Astrocyte (in vitro differentiated cells and primary cell): ENCODE measurements at regions not wholly inside any gene's neighbourhood (a gene's known extent, or its start where the extent isn't known, plus 50 kb on each side); places are given as distances from the start of the nearest gene placed in this dataset.

ENCODE experiments used
- DNase-seq: peaks from one replicate; pipeline ENCODE4 v3.0.0-alpha.2; 2010; ENCODE audit warnings: low read depth
- FAIRE-seq: peaks from 2 replicates; lab custom pipeline; 2011; peaks lifted over from hg19 to GRCh38; lab: Jason Lieb, UNC
- H2AFZ ChIP-seq: 2 replicates; pipeline ENCODE4 v1.6.0; 2012; ENCODE audit warnings: low read depth, low read length, inconsistent platforms
- H3K27ac ChIP-seq: 2 replicates; pipeline ENCODE4 v1.5.1; 2011; ENCODE audit warnings: low read depth, low read length, inconsistent platforms
- H3K27me3 ChIP-seq: 2 replicates; pipeline ENCODE4 v1.6.0; 2011; ENCODE audit warnings: low read length, inconsistent platforms; ENCODE audit not compliant: insufficient read depth
- H3K36me3 ChIP-seq: 2 replicates; pipeline ENCODE4 v1.5.1; 2011; ENCODE audit warnings: low read length, inconsistent platforms; ENCODE audit not compliant: insufficient read depth
- H3K4me1 ChIP-seq: 2 replicates; pipeline ENCODE4 v1.5.1; 2011; ENCODE audit warnings: low read length, inconsistent platforms; ENCODE audit not compliant: insufficient read depth
- H3K4me2 ChIP-seq: 2 replicates; pipeline ENCODE4 v1.6.0; 2012; ENCODE audit warnings: low read length, inconsistent platforms
- H3K4me3 ChIP-seq: 2 replicates; pipeline ENCODE4 v1.5.1; 2011; ENCODE audit warnings: low read depth, mild to moderate bottlenecking, low read length, inconsistent platforms; ENCODE audit not compliant: insufficient read depth
- H3K79me2 ChIP-seq: 2 replicates; pipeline ENCODE4 v1.6.0; 2012; ENCODE audit warnings: mild to moderate bottlenecking, low read length, inconsistent platforms; ENCODE audit not compliant: insufficient read depth
- H3K9ac ChIP-seq: 2 replicates; pipeline ENCODE4 v1.6.0; 2012; ENCODE audit warnings: mild to moderate bottlenecking, low read length, inconsistent platforms
- H3K9me3 ChIP-seq: 2 replicates; pipeline ENCODE4 v1.5.1; 2012; ENCODE audit warnings: low read depth, mild to moderate bottlenecking, low read length, inconsistent platforms; ENCODE audit not compliant: insufficient read depth
- H4K20me1 ChIP-seq: 2 replicates; pipeline ENCODE4 v1.6.0; 2012; ENCODE audit warnings: low read length, inconsistent platforms; ENCODE audit not compliant: insufficient read depth
- H3K27ac Mint-ChIP-seq: one replicate; pipeline ENCODE4 v1.8.0; 2021; ENCODE audit warnings: mild to moderate bottlenecking, mixed read lengths; ENCODE audit not compliant: unreplicated experiment
- H3K27me3 Mint-ChIP-seq: one replicate; pipeline ENCODE4 v1.8.0; 2021; ENCODE audit warnings: low read depth, mixed read lengths; ENCODE audit not compliant: unreplicated experiment
- H3K36me3 Mint-ChIP-seq: one replicate; pipeline ENCODE4 v1.8.0; 2021; ENCODE audit warnings: low read depth, mixed read lengths; ENCODE audit not compliant: unreplicated experiment
- H3K4me1 Mint-ChIP-seq: one replicate; pipeline ENCODE4 v1.8.0; 2021; ENCODE audit warnings: low read depth, mixed read lengths; ENCODE audit not compliant: unreplicated experiment
- H3K4me3 Mint-ChIP-seq: one replicate; pipeline ENCODE4 v1.8.0; 2021; ENCODE audit warnings: mild to moderate bottlenecking, moderate library complexity, mixed read lengths; ENCODE audit not compliant: unreplicated experiment
- H3K9me3 Mint-ChIP-seq: one replicate; pipeline ENCODE4 v1.8.0; 2021; ENCODE audit warnings: mild to moderate bottlenecking, mixed read lengths; ENCODE audit not compliant: unreplicated experiment
- CTCF ChIP-seq: IDR thresholded peaks from 2 replicates; pipeline ENCODE4 v1.5.1; 2011; ENCODE audit warnings: low read depth, mild to moderate bottlenecking, inconsistent platforms, low read length, moderate library complexity; ENCODE audit not compliant: insufficient read depth
- EZH2 ChIP-seq: IDR thresholded peaks from 2 replicates; pipeline ENCODE4 v1.6.1; 2012; ENCODE audit warnings: mild to moderate bottlenecking, low read length, inconsistent platforms; ENCODE audit not compliant: insufficient read depth

GRCh38 chr1:70497152-70497551 is 86.1 kb downstream of the CTH start:
- no peaks in the 10 kb centered on the region for H3K4me1 Mint-ChIP-seq
- no peak overlapping the region for H3K4me3 Mint-ChIP-seq
- no peak overlapping the region for H3K27ac Mint-ChIP-seq
- Histone ChIP-seq H3K4me3 (no peak overlapping the region), H3K27ac (no peak overlapping the region), H3K4me2 (no peak overlapping the region), H4K20me1 (no peaks in the 10 kb centered on the region), H3K27me3 (no peaks in the 10 kb centered on the region), H3K9me3 (no peaks in the 10 kb centered on the region), H2AFZ (no peak overlapping the region), H3K9ac (no peak overlapping the region), H3K36me3 (no peaks in the 10 kb centered on the region), H3K4me1 (no peaks in the 10 kb centered on the region), H3K79me2 (no peaks in the 10 kb centered on the region)
- FAIRE-seq (no peak), DNase-seq (no peak)
- peaks cover 2% of the 10 kb centered on the region for H3K27me3 Mint-ChIP-seq
- no peaks in the 10 kb centered on the region for H3K36me3 Mint-ChIP-seq
- H3K9me3 Mint-ChIP-seq, result no peaks in the 10 kb centered on the region
- TF ChIP-seq EZH2, result no peak
- no peak for TF ChIP-seq CTCF

DNA sequence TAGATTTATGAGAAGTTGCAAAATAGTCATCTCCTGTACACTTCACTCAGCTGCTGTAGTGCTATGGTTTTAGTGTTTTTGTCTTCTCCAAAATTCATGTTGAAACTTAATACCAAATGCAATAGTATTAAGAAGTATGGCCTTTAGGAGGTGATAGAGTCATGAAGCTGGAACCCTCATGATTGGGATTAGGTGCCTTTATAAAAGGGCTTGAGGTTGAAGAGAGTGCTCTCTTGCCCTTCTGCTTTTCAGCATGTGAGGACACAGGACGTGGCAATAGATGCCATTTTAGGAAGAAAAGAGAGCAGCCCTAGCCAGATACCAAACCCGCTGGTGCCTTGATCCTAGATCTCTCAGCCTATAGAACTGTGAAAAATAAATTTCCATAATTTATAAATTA is 87.6 kb downstream of the CTH start:
- TF ChIP-seq EZH2 (no peak), CTCF (no peak)
- no peak overlapping the region for H3K9ac ChIP-seq
- H3K27ac Mint-ChIP-seq, result no peak overlapping the region
- H3K4me3 ChIP-seq, result no peak overlapping the region
- no peaks in the 10 kb centered on the region for H3K27me3 Mint-ChIP-seq
- H3K36me3 Mint-ChIP-seq, result no peaks in the 10 kb centered on the region
- no peaks in the 10 kb centered on the region for H3K27me3 ChIP-seq
- DNase-seq (no peak), FAIRE-seq (no peak)
- no peaks in the 10 kb centered on the region for H3K79me2 ChIP-seq
- no peaks in the 10 kb centered on the region for H4K20me1 ChIP-seq
- H3K9me3 ChIP-seq, result no peaks in the 10 kb centered on the region
- peaks cover 5% of the 10 kb centered on the region for H3K4me1 ChIP-seq
- H3K4me3 Mint-ChIP-seq, result no peak overlapping the region
- H3K36me3 ChIP-seq, result no peaks in the 10 kb centered on the region
- no peaks in the 10 kb centered on the region for H3K9me3 Mint-ChIP-seq
- H3K27ac ChIP-seq, result no peak overlapping the region
- peaks cover 8% of the 10 kb centered on the region for H3K4me1 Mint-ChIP-seq
- no peak overlapping the region for H3K4me2 ChIP-seq
- H2AFZ ChIP-seq, result no peak overlapping the region

DNA sequence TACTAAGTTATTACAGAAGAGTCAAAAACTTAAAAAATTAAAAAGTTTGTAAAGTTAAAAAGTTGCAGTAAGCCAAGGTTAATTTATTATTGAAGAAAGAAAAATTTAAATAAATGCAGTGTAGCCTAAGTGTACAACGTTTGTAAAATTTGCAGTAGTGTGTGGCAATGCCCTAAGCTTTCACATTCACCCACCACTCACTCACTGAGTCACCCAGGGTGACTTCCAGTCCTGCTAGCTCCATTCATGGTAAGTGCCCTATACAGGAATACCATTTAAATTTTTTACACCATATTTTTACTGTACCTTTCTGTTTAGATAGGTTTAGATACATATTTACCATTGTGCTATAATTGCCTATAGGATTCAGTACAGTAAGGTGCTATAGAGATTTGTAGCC is 88.6 kb downstream of the CTH start:
- Histone ChIP-seq H4K20me1 (no peaks in the 10 kb centered on the region), H3K27me3 (no peaks in the 10 kb centered on the region), H3K4me1 (peaks cover 7% of the 10 kb centered on the region), H3K79me2 (no peaks in the 10 kb centered on the region), H3K4me2 (no peak overlapping the region), H3K36me3 (no peaks in the 10 kb centered on the region), H3K9ac (no peak overlapping the region), H3K4me3 (no peak overlapping the region), H3K9me3 (no peaks in the 10 kb centered on the region), H3K27ac (no peak overlapping the region), H2AFZ (no peak overlapping the region)
- FAIRE-seq, result no peak
- Mint-ChIP-seq H3K27me3 (no peaks in the 10 kb centered on the region), H3K36me3 (no peaks in the 10 kb centered on the region), H3K9me3 (no peaks in the 10 kb centered on the region), H3K4me1 (peaks cover 16% of the 10 kb centered on the region), H3K4me3 (no peak overlapping the region), H3K27ac (no peak overlapping the region)
- no peak for TF ChIP-seq EZH2
- TF ChIP-seq CTCF, result no peak
- no peak for DNase-seq
